GM18498 (cell line): ENCODE measurements at regions not wholly inside any gene's neighbourhood (a gene's known extent, or its start where the extent isn't known, plus 50 kb on each side); places are given as distances from the start of the nearest gene placed in this dataset.

ENCODE experiments used
- ATAC-seq: cut with Tn5 transposase; IDR thresholded peaks from one replicate; pipeline ENCODE4 v1.9.1; 2021; ENCODE audit warnings: mild to moderate bottlenecking, moderate library complexity; ENCODE audit not compliant: unreplicated experiment

DNA sequence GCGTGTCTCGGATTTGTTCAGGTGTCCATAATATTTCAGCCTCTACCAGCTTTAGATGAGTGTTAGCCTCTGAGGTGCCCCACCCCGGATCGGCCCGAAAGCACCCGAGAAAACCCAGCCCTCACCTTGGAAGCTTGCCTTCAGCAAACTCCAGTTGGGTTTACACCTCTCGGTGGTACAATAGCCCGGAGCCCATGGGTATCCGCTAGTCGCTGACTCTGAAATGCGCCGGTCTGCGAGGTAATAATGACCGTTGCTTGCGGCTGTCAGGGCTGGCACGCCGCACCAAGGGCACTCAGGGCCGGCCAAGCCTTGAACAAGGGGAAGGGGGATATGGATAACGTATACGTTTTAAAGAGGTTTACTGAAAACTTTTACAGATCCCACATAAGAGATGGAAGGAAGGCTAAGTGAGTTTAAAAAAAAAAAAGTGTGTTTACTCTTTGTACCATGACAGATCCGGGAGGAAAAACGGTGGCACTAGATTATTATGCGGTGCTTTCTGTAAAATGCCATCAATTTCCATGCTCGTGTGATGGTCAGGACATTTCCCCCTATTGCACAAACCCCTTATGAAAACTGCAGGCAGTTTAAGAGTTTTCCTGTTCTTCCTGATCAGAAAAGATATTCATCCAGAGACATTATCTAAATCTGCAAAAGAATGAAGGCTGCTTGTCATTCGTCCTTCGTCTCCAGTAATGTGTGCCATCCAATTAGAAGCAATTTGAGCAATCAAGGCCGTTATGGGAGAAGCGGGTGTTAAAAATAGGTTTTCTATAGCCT lies 124.2 kb downstream of the TMEM161B start:
- no peak for ATAC-seq

DNA sequence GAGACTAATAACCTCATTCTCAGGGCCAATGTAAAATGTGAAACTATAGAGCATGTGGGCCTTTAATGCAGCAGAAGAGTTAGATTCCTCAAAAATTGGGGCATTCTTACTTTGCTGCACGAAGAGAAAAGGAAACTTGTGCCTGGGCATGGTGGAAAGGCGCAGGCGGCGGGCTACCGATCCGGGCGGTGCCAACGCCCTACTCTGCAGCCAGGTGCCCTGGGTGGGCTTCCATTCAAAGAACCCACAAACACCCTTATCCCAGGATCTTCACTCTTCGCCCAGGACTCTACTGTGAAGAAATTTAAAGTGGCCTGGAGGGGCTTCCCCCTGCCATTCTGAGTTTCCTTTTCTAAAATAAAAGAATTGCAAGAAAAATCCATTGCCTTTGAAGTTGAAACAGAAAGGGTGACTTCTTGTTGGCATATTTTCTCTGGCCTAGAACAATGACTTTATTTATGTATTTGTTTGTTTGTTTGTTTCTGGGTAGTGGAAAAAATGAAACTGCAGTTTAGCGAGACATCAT lies 124.9 kb downstream of the TMEM161B start:
- ATAC-seq, result no peak

DNA sequence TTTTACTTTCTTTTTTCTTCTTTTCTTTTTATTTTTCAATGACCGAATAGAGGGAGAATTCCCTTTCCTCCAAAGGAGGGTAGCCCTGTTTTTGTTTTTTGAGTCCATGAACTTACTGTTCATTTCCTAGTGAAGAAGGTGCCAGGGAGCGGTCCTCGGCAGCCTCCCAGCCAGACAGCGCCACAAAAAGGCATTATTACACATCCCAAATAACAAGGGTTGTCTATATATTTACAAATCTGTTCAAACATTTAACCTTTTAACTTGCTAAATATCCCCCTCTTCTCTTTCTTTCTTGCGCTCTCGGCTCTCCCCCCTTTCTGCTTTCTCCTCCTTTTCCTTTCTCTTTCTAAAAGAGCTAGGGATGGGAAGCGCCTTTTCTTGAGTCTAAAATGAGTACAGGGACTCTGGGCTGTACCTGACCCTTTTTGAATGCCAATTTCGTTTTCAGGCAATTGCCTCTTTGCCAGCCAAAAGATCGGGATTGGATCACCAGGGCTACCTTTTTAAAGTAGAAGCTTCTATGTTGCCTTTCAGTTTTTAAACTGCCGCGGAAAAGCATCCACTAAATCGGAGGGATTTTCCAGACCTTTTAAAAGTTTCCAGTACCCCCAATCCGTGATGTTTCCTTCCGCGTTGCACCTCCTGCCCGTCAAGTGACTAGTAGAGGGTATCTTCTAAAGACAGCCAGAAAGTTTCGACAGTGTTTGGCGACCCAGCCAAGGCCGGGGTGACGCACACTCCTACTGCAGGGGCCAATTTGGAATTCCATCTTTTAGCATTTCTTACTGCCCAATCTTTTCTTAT lies 125.6 kb downstream of the TMEM161B start:
- ATAC-seq, result no peak

DNA sequence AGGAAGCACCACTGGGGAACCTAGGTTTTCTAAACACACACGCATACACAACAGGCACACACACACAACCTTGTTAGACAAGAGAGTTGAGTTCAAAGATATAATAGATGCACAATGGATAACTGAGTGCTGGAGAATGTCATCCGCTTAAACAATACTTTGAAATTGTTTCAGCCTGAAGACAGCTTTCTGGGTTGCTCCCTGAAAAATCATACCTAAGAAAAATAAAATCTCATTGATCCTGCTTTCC lies 126.1 kb downstream of the TMEM161B start:
- ATAC-seq, result no peak

DNA sequence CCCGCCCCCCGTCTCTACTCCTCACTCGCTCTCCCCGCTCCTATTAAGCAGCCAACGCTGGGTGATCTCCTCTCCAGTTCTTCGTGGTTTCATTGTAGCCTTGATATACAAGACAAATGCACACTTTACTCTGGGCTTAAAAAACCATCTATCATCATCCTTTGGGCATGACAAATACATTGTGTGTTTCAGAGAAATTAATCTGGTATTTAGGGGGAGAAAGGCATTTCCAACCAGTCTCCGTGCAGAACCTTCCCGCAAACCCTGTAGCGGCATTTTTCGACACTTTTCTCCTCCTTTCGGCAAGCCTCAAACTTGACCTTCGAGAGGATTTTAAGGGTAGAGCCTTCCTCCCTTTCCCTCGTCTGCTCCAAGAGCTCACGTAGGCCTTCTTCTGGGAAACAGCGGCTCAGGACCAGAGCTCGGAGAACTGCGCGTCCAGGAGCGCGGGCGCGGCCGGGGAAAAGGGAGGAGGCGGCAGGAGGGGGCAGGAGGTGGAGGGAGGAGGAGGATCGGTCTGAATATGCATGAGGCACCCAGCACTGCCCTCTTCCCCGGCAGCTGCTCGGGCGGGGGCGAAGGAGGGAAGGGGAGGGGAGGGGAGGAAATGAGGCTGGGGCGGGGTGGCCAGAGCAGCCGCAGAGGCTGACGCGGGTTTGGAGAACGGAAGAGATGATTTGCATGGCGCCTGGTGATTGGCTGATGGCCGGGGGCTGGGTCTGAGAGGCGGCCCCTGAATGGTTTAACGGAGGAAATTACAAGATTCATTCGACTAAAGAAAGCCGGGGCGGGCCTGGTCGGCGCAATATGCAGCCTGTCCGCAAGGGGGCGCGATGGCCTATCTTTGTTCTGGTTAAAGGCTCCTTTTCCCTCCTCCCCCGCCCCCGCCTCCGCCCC lies 127.5 kb downstream of the TMEM161B start:
- peak; percentile 83 for ATAC-seq

DNA sequence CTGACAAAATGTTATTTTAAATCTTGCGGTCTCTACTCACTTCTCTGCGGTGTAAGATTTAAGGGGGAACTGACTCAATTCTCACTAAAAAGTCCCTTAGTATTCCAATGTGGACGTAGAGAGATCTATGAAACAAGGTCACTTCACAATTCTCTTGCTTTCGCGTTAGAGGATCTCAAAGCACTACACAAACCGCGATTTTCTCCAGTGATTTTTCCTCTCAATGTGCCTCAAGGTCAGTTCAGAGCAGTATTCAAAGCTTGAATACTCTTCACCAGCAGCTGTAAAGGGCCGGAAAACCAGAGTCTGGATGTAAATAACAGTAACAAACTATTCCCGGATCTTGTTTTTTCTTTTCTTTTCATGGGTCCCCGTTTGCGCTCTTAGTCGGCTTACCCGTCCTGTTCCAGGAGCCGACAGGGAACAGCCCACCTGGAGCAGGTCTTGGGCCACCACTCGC lies 128.2 kb downstream of the TMEM161B start:
- ATAC-seq, result no peak

DNA sequence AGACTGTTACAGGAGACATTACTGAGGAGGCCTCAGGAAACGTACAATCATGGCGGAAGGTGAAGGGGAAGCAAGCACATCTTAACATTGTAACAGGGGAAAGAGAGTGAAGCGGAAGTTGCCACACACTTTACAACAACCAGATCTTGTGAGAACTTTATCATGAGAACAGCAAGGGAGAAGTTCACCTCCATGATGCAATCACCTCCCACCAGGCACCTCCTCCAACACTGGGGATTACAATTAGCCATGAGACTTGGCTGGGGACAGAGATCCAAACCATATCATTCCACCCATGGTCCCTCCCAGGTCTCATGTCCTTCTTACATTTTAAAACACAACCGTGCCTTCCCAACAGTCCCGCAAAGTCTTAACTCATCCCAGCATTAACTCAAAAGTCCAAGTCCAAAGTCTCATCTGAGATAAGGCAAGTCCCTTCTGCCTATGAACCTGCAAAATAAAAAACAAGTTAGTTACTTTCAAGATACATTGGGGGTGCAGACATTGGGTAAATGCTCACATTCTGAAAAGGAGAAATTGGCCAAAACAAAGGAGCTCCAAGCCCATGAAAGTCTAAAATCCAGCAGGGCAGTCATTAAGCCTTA lies 138.3 kb downstream of the TMEM161B start:
- no peak for ATAC-seq

DNA sequence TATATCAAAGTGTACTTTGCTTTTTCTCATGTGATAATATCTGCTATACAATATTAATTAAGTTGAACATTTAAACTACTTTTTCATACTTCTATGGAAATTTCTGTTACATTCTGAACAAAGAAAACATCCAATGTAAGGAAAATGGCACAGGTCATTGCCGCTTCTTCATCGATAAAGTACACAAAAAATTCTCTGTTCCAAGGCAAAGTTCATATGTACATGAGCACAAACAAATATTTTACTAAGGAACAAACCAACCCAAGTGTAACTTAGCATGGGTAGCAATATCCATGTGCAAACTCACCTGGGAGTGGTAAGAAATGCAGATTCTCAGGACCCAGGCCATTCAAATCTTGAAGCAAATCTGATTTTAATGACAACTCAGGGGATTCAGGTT lies 139.8 kb downstream of the TMEM161B start:
- no peak for ATAC-seq

DNA sequence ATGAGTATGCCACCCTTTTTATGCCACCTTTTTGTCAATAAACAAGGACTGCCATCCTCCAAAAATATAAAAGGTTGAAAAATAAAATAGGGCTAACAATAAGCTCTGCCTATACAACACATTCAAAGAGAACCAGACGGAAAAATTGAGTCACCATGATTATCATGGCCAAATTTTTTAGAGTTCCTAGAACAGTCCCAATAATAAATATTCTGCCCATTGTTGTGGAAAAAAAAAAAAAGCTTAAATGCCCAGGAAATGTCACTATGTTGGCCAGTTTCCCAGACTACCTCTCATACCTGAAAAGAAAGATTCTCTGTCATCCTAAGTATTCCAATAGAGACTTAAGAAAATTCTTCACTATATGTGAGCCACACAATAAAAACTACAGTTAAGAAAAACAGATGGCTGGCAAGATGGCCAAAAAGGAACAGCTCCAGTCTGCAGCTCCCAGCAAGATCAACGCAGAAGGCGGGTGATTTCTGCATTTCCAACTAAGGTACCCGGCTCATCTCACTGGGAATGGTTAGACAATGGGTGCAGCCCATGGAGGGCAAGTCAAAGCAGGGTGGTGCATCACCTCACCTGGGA lies 149.0 kb downstream of the TMEM161B start:
- ATAC-seq, result no peak

DNA sequence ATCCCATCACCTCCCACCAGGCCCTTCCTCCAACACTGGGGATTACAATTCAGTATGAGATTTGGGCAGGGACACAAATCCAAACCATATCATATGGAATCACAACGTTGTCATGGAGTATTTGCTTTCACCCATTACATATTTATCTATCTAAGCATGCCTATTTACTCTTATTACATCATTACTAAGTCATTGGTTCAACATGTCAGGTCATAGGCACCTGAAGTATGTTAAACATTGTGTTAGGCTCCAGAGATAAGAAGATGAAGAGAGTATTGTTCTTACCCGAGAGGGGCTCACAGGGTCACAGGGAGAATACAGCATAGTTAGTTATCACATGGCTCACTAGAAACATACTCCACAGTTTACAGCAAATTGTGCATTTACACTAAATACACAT lies 150.5 kb downstream of the TMEM161B start:
- ATAC-seq, result no peak

DNA sequence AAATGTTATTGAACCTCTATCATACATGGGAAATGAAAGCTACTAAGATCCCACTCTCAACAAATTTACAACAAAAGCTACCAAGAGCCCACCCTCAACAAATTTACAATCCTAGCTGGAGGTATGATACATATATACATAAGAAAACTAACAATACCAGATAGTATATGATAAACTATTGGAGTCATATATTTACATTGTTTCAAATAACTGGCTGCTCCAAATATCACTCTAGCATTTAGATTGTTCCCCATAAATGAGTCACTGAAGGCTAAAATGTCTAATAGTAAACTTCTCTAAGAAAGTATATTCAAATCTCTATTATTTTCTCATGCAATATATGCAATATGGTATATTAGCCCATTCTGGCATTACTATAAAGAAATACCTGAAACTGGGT lies 151.1 kb downstream of the TMEM161B start:
- no peak for ATAC-seq

DNA sequence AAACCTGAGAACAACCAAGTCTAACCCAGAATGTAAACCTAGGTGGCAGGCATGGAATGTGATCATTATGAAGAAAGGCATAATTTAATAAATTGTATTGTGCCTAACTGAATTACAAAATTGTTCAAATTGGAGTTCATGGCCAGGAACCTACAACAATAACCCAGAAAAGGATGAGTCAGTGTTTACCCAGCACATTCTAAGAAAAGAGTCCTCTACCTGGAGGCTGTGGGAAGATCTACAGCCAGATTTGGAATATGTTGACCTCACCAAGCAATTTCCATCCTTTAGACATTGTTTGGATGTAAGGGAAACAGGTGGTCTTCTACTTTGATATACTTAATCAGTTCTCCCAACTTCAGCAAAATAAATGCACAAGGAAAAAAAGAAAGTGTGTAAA lies 152.2 kb downstream of the TMEM161B start:
- no peak for ATAC-seq

DNA sequence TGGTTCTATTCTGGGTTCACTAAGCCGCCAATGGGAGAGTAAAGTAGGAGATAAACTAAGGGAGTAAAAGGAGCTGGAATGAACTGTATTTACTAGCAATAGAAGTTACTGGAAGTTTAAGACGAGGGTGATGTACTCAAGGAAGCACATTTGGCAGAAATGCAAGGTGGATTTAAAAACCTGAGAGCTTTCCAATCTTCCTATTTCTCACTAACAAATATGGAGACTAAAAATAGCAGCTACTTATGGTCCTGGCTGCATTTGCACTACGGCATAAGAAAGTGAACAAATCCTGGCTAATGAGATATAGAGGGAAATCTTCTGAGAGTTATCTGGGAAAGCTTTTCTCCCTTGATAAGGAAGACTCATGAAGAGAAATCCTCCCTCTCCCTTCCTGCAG lies 153.4 kb downstream of the TMEM161B start:
- ATAC-seq, result no peak

DNA sequence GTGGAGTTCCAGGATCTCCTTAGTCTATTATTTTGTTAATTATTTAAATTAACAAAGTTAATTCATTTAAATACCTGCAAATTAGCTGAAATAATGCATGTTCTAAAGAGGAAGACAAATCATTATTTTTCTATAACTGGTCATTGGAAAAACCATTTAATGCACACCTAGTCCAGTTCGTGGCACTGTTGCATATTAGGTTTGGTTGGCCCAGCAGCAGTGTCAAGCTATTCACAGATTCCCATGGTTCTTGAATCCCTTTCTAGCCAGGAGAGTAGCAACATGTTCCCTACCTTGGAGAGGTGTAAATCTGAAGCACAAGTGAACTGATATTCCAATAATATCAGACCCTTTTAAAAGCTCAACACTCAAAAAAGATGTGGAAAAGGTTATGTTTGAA lies 155.2 kb downstream of the TMEM161B start:
- ATAC-seq, result no peak

DNA sequence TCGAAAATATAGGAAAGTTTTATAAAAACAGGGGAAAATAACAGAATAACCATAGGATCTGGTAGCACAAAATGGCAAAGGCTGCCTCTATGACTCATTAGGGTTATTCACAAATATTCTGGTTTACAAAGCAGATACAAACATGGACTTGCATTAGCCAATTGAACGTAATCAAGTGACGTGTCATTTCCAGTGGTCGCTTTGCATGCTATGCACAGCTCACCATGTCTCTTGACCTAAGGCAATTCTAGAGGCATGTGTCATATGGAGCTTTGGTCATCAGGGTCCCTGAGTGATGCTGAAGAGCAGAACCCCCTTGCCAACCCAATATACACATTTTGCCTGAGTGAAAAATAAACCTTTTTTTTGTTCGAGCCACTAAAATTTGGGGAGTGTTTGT lies 158.8 kb downstream of the TMEM161B start:
- no peak for ATAC-seq

DNA sequence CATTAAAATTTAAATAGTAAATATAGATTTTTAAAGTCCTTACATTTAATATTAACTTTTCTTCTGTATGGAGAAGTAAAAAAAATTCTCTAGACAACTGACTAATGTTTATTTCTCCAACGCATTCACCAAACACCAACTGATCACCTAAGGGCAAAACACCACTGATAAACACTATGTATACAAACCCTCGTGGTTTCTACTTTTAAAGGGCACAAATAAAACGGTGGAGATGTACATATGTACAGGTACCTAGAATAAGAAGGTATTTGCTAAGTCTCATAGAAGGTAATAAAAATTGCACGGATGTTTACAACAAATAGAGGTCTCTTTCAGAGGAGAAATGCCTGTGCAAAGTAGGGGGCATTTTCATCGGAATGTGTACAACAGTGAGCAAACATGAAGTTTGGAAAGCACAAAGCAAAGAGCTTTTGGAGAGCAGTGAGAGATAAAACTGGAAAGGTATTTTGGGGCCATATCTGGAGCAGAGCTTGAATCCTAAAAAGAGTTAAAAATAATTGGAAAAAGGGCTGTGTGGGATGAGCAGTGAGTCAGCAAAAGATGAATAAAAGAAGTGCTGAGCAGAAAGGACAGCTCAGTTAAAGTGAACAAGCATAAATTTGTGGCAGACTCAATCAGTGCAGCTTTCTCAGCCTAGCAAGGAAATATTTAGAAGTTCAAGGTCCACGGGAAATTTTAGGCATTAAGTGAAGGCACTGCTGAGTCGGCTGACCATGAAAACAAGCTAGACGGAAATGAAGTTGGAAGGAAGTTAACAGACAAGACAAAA lies 160.0 kb downstream of the TMEM161B start:
- ATAC-seq, result no peak

DNA sequence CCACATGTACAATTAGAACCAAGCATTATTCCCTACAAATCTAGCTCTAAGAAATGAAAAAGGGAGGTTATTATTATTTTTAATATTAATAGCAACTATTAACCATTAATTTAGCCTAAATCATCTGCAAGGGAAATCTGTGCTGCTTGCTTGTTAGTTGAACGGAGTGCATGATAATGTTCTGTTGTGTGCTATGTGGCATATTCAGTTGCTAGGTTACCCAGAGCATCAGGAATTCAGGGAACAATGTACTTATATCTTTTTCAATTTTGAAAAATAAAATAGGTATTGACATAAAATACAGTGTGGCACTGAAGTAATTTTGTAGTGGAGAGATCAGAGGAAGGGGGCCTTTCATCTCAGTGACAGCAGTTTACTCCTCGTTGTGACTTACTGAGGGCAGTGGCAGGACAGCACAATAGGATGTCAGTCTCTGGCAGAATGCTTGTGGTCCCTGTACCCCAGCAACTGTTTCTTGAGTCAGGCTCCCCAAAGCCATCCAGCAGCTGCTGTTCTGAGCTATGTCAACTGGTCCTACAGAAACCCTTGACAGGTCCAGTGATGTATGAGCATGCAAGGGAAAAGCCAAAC lies 173.6 kb downstream of the TMEM161B start:
- no peak for ATAC-seq

DNA sequence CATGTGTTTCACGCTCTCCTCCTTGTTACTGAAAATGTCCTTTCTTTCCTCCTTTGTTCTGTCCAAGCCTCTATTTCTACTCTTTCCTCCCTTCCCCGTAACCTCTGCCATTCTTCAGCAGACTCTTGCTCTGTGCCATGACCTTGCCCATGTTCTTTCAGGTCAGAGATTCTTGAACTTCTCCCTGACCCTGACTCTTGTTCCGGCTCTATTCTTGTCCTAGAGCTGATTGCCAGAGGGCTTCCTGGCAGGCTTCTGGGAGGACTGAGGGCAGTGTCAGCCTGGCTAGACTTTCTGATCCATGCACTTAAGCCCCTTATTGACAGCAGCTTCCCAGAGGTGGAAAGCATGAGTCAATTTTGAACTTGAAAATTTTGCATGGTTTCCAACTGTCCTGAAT lies 174.2 kb downstream of the TMEM161B start:
- ATAC-seq, result no peak

DNA sequence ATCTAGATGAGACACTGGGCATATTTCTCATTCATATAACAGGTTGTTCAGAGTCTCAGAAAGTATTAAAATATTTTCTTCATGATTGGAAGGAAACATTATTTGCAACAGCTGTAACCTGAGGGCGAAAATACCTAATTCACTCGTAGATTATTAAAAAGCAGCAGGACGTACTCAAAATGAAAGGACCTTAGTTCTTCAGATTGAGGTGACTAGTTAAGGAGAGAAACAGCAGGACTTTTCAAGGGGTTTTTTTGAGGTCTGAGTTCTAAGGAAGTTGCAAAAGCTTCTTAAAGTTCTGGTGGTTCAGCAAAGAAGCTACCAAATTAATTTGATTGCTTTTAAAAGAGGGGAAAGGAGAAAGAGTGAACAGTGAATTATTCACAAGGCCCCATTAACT lies 174.9 kb downstream of the TMEM161B start:
- no peak for ATAC-seq
